ENCODE measurements at regions not wholly inside any gene's neighbourhood (a gene's known extent, or its start where the extent isn't known, plus 50 kb on each side); places are given as distances from the start of the nearest gene placed in this dataset.

DNA sequence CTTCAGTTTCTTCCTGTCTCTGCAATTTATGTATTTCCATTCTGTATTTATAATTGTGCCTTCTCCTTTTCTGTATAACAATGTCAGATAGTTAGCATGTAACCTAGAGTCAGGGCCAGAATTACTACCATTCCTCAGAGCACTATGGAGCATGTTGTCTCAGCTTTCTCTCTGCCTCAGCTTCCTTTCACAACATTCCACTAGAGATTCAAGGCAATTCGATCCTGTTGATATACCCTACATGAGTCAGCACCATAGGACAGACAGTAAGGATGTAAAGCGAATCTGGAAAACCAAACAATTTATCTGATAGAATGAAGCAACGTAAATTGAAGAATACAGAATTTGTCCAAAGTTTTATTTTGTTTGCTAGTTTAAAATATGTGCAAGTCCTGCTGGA, 728.3 kb upstream of the SEMA6A start:
- Histone ChIP-seq H3K27me3 (replicated peaks; ENCODE audit: insufficient read depth) (no peaks in the 10 kb centered on the region), H3K9me3 (no peaks in the 10 kb centered on the region), H3K4me1 (replicated peaks) (no peaks in the 10 kb centered on the region), H3K27ac (no peak overlapping the region), H3K4me3 (no peak overlapping the region), H3K36me3 (no peaks in the 10 kb centered on the region)
- intact Hi-C loops (cut with DNase I) = no loop called here
- TF ChIP-seq POLR2A (IDR thresholded peaks at IDR 0.05) (no peak), POLR2AphosphoS5 (IDR thresholded peaks at IDR 0.05) (no peak)
- TF ChIP-seq, protein P1, sequence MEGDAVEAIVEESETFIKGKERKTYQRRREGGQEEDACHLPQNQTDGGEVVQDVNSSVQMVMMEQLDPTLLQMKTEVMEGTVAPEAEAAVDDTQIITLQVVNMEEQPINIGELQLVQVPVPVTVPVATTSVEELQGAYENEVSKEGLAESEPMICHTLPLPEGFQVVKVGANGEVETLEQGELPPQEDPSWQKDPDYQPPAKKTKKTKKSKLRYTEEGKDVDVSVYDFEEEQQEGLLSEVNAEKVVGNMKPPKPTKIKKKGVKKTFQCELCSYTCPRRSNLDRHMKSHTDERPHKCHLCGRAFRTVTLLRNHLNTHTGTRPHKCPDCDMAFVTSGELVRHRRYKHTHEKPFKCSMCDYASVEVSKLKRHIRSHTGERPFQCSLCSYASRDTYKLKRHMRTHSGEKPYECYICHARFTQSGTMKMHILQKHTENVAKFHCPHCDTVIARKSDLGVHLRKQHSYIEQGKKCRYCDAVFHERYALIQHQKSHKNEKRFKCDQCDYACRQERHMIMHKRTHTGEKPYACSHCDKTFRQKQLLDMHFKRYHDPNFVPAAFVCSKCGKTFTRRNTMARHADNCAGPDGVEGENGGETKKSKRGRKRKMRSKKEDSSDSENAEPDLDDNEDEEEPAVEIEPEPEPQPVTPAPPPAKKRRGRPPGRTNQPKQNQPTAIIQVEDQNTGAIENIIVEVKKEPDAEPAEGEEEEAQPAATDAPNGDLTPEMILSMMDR (IDR thresholded peaks at IDR 0.05) = no peak
- 83% methylated on average over 3 of the region's 3 CpGs for WGBS
- DNase-seq (ENCODE audit: low spot score) = no peak

DNA sequence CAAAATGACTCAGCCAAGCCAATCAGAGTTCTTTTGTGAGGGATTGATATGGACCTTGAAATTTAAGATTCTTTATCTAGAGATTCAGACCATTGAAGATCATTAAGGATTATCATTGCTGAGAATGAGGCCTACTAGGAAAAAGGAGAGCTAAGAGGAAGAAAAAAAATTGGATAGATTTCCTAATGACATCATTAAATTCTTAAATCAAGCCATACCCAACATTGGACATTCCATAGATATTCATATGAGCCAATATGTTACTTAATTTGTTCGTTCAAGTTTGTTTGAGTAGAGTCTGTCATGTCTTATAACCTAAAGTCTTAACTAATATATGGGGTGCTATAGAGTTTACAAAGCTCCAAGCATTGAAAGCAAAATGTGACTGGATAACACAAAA, 727.9 kb upstream of the SEMA6A start:
- 74% methylated on average over 1 of the region's 1 CpG for WGBS
- H3K4me1 ChIP-seq (replicated peaks) = no peaks in the 10 kb centered on the region
- intact Hi-C loops (cut with DNase I) = no loop called here
- no peak for DNase-seq (ENCODE audit: low spot score)
- TF ChIP-seq POLR2AphosphoS5 (IDR thresholded peaks at IDR 0.05) (no peak), POLR2A (IDR thresholded peaks at IDR 0.05) (no peak)
- TF ChIP-seq, protein P1 (IDR thresholded peaks at IDR 0.05) = no peak
- H3K27me3 ChIP-seq (replicated peaks; ENCODE audit: insufficient read depth) = no peaks in the 10 kb centered on the region
- no peak overlapping the region for H3K27ac ChIP-seq
- no peak overlapping the region for H3K4me3 ChIP-seq
- no peaks in the 10 kb centered on the region for H3K9me3 ChIP-seq
- no peaks in the 10 kb centered on the region for H3K36me3 ChIP-seq

DNA sequence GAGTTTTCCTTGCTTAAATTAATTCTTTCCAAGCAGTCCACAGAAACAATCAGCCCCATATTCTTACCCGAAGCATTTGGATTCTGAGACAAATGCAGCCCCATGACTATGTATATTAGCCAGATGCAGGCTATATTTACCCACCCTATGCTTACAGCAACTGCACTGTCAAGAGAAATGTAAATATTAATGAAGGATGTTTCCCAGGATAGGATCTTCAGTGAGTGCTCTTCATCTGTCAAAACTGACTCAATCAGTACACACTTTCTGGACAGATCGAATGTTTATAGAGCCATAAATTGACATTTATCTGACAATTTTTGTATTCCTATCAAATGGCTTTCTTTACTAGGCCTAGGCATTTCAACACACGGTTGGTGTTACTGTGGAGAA, 725.3 kb upstream of the SEMA6A start:
- H3K27me3 ChIP-seq (replicated peaks; ENCODE audit: insufficient read depth) = no peaks in the 10 kb centered on the region
- DNase-seq (ENCODE audit: low spot score) = no peak
- no peaks in the 10 kb centered on the region for H3K4me1 ChIP-seq (replicated peaks)
- 46% methylated on average over 3 of the region's 3 CpGs for WGBS
- no peak overlapping the region for H3K4me3 ChIP-seq
- H3K9me3 ChIP-seq = no peaks in the 10 kb centered on the region
- no peak overlapping the region for H3K27ac ChIP-seq
- TF ChIP-seq POLR2AphosphoS5 (IDR thresholded peaks at IDR 0.05) (no peak), POLR2A (IDR thresholded peaks at IDR 0.05) (no peak)
- TF ChIP-seq, protein P1 (IDR thresholded peaks at IDR 0.05) = no peak
- H3K36me3 ChIP-seq = no peaks in the 10 kb centered on the region
- intact Hi-C loops (cut with DNase I) = no loop called here

DNA sequence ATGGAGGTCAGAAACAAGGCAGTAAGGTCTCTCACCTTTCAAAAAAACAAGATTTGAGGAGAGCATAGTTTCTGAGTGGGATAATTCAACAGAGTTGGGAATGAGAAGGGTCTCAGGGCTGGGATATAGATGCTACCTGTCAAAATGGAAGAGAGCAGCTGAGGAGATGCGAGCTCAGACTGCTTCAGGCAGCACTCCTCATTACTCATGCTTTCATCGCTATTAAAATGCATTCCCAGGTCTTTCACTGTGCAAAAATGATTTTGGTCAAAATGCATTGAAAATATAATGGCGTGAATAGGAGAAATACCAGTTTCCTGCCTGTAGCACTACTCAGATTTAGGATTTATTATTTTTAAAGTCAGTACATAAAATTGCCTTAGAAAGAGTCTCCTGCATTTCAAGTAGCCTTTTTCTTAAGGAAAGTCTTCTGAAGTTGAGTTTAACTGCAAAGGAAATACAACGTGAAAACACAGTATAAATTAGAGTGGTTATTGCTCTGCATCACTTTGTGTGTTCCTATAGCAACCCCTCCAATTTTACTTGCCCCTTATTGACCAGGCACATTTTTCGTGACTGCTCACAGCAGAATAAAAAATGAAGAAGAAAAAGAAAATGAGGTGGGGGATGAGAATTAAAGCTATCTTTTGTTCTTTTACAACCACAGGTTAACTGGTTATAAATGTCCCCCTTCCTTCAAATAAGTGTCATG, 724.8 kb upstream of the SEMA6A start:
- H3K4me1 ChIP-seq (replicated peaks) = no peaks in the 10 kb centered on the region
- H3K27ac ChIP-seq = no peak overlapping the region
- H3K36me3 ChIP-seq = no peaks in the 10 kb centered on the region
- no peak for DNase-seq (ENCODE audit: low spot score)
- H3K27me3 ChIP-seq (replicated peaks; ENCODE audit: insufficient read depth) = no peaks in the 10 kb centered on the region
- intact Hi-C loops (cut with DNase I) = no loop called here
- TF ChIP-seq POLR2A (IDR thresholded peaks at IDR 0.05) (no peak), POLR2AphosphoS5 (IDR thresholded peaks at IDR 0.05) (no peak)
- TF ChIP-seq, protein P1 (IDR thresholded peaks at IDR 0.05) = no peak
- 77% methylated on average over 5 of the region's 5 CpGs for WGBS
- H3K4me3 ChIP-seq = no peak overlapping the region
- H3K9me3 ChIP-seq = no peaks in the 10 kb centered on the region

DNA sequence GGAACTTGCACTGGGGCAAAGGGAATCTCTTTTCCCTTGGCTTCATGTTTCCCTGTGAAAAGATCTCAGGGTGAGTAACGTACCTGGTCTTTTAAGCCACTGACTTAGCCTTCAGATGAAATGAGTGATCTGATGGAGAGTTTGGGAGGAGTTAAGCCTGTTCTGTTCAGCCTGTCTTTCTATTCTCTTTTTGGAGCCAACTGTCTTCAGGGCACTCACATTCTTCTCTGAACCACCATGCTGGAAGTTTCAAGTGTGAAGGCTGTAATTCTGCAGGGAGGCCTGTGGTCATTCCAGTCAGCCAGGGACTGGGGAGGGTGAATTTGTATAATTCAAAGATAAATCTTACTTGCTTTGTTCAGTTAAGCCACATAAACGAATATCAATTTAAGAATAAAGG, 722.2 kb upstream of the SEMA6A start:
- TF ChIP-seq POLR2A (IDR thresholded peaks at IDR 0.05) = no peak
- TF ChIP-seq, protein P1 (IDR thresholded peaks at IDR 0.05) = no peak
- no peak for TF ChIP-seq POLR2AphosphoS5 (IDR thresholded peaks at IDR 0.05)
- intact Hi-C loops (cut with DNase I) = no loop called here
- DNase-seq (ENCODE audit: low spot score) = no peak
- Histone ChIP-seq H3K27me3 (replicated peaks; ENCODE audit: insufficient read depth) (no peaks in the 10 kb centered on the region), H3K27ac (no peak overlapping the region), H3K4me1 (replicated peaks) (no peaks in the 10 kb centered on the region), H3K4me3 (no peak overlapping the region), H3K9me3 (no peaks in the 10 kb centered on the region), H3K36me3 (no peaks in the 10 kb centered on the region)
- 75% methylated on average over 2 of the region's 2 CpGs for WGBS
